ENCODE measurements at regions not wholly inside any gene's neighbourhood (a gene's known extent, or its start where the extent isn't known, plus 50 kb on each side); places are given as distances from the start of the nearest gene placed in this dataset.

DNA sequence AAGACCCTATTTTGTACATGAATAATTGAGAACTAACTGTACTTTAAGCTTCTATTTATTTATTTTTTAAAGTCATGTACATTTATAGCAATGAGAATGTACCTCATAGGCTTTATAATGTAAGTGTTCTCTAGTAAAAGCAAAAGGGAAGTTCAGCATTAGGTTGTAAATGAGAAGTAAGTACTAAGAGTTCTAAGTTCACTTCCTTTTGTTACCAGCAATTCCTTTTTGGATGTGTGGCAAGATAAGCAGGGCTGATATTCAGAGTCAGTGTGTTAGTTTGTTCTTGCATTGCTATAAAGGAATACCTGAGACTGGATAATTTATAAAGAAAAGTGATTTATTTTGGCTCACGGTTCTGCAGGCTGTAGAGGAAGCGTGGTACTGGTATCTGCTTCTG, 54.0 kb upstream of the CCN2 start:
- Histone ChIP-seq H3K4me3 (ENCODE audit: insufficient read length, low read depth) (no peak overlapping the region), H3K4me1 (ENCODE audit: insufficient read depth, insufficient read length) (no peaks in the 10 kb centered on the region), H3K27me3 (ENCODE audit: insufficient read depth, insufficient read length) (no peaks in the 10 kb centered on the region), H3K9ac (ENCODE audit: insufficient read length, low read depth) (no peak overlapping the region), H3K36me3 (ENCODE audit: insufficient read depth, insufficient read length, low read length) (no peaks in the 10 kb centered on the region), H3K9me3 (ENCODE audit: insufficient read depth, low read length) (peaks cover 23% of the 10 kb centered on the region)
- no peak for TF ChIP-seq YY1 (IDR thresholded peaks at IDR 0.05; ENCODE audit: insufficient read depth, insufficient read length)
- no peak for TF ChIP-seq SUZ12 (IDR thresholded peaks at IDR 0.05; ENCODE audit: extremely low read depth, insufficient read depth, insufficient read length)
- TF ChIP-seq ZNF274 (IDR thresholded peaks at IDR 0.05; ENCODE audit: low read depth, low read length), result no peak
- DNase-seq (ENCODE audit: low read depth, low spot score), result no peak

DNA sequence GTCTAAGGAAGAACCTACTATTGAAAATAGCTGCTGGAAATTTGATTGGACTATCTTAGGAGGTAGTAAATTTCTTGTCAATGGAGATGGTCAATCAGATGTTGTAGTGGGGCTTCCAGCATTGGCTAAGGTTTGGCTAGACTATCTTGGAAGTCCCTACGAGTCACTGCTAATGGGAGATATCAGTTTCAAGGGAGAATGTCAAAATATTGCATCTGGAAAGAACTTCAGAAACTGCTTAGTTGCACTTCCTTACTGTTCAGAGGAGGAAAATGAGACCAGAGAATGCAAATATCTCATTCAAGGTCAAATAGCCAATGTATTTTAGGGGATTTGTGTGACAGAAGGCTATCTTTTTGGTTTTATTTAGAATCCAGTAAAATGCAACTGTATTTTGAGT, 53.5 kb upstream of the CCN2 start:
- Histone ChIP-seq H3K36me3 (ENCODE audit: insufficient read depth, insufficient read length, low read length) (no peaks in the 10 kb centered on the region), H3K9ac (ENCODE audit: insufficient read length, low read depth) (no peak overlapping the region), H3K9me3 (ENCODE audit: insufficient read depth, low read length) (peaks cover 23% of the 10 kb centered on the region), H3K27me3 (ENCODE audit: insufficient read depth, insufficient read length) (no peaks in the 10 kb centered on the region), H3K4me1 (ENCODE audit: insufficient read depth, insufficient read length) (no peaks in the 10 kb centered on the region), H3K4me3 (ENCODE audit: insufficient read length, low read depth) (no peak overlapping the region)
- TF ChIP-seq ZNF274 (IDR thresholded peaks at IDR 0.05; ENCODE audit: low read depth, low read length), result no peak
- no peak for TF ChIP-seq SUZ12 (IDR thresholded peaks at IDR 0.05; ENCODE audit: extremely low read depth, insufficient read depth, insufficient read length)
- no peak for TF ChIP-seq YY1 (IDR thresholded peaks at IDR 0.05; ENCODE audit: insufficient read depth, insufficient read length)
- DNase-seq (ENCODE audit: low read depth, low spot score), result no peak

DNA sequence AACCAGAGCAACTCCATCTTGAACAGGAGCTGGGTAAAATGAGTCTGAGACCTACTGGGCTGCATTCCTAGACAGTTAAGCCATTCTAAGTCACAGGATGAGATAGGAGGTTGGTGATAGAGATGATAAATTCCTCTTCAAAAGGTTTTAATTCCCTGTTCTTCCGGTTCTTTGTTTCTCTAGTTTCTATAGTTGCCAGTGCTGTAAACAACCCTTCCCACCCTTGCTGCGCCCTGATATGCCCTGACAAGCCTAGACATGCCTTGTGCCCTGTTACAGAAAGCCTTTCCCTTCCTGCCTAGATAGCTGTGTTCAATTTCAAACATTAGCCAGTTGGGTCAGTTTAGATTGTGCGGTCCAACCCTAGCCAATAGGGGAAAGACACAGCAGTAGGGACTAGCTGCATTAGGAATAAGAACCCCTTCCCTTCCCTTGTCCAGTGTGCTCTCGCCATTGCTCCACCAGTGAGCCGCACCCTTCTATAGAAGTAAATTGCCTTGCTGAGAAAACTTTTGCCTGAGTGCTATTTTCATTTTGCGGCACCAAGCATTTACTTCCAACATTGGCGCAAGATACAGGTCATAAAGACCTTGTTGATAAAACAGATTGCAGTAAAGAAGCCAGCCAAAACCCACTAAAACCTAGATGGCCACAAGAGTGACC, 52.5 kb upstream of the CCN2 start:
- TF ChIP-seq ZNF274 (IDR thresholded peaks at IDR 0.05; ENCODE audit: low read depth, low read length), result no peak
- TF ChIP-seq SUZ12 (IDR thresholded peaks at IDR 0.05; ENCODE audit: extremely low read depth, insufficient read depth, insufficient read length), result no peak
- TF ChIP-seq YY1 (IDR thresholded peaks at IDR 0.05; ENCODE audit: insufficient read depth, insufficient read length), result no peak
- no peak overlapping the region for H3K9ac ChIP-seq (ENCODE audit: insufficient read length, low read depth)
- no peak overlapping the region for H3K4me3 ChIP-seq (ENCODE audit: insufficient read length, low read depth)
- H3K36me3 ChIP-seq (ENCODE audit: insufficient read depth, insufficient read length, low read length), result no peaks in the 10 kb centered on the region
- H3K27me3 ChIP-seq (ENCODE audit: insufficient read depth, insufficient read length), result no peaks in the 10 kb centered on the region
- no peak for DNase-seq (ENCODE audit: low read depth, low spot score)
- H3K9me3 ChIP-seq (ENCODE audit: insufficient read depth, low read length), result peaks cover 23% of the 10 kb centered on the region
- H3K4me1 ChIP-seq (ENCODE audit: insufficient read depth, insufficient read length), result no peaks in the 10 kb centered on the region
